ENCODE measurements at regions not wholly inside any gene's neighbourhood (a gene's known extent, or its start where the extent isn't known, plus 50 kb on each side); places are given as distances from the start of the nearest gene placed in this dataset.

GRCh38 chr2:174692256-174692919 is 71.9 kb downstream of the CHRNA1 start:
- H3K27me3 ChIP-seq: no peaks in the 10 kb centered on the region
- DNase-seq: no peak
- H3K36me3 ChIP-seq: no peaks in the 10 kb centered on the region
- no peaks in the 10 kb centered on the region for H3K9me3 ChIP-seq
- H3K27ac ChIP-seq: no peak overlapping the region
- WGBS, 2 donors: 86 to 88% methylated on average over 5 of the region's 5 CpGs
- H3K4me1 ChIP-seq: no peaks in the 10 kb centered on the region
- TF ChIP-seq CTCF (IDR thresholded peaks at IDR 0.05): no peak
- no peak for TF ChIP-seq EP300 (IDR thresholded peaks at IDR 0.05)
- TF ChIP-seq POLR2A (IDR thresholded peaks at IDR 0.05): no peak
- TF ChIP-seq POLR2AphosphoS5 (IDR thresholded peaks at IDR 0.05): no peak
- H3K4me3 ChIP-seq: no peak overlapping the region
- intact Hi-C loops (cut with DNase I): no loop called here

- TF ChIP-seq EP300 (IDR thresholded peaks at IDR 0.05) (no peak), POLR2AphosphoS5 (IDR thresholded peaks at IDR 0.05) (no peak), CTCF (IDR thresholded peaks at IDR 0.05) (no peak), POLR2A (IDR thresholded peaks at IDR 0.05) (no peak)
- 68 to 69% methylated on average over 4 of the region's 4 CpGs for WGBS, 2 donors
- Histone ChIP-seq H3K9me3 (no peaks in the 10 kb centered on the region), H3K27me3 (no peaks in the 10 kb centered on the region), H3K4me1 (no peaks in the 10 kb centered on the region), H3K36me3 (no peaks in the 10 kb centered on the region), H3K4me3 (no peak overlapping the region), H3K27ac (no peak overlapping the region)
- no peak for DNase-seq
- intact Hi-C loops (cut with DNase I): no loop called here
Observed at GRCh38 chr2:174691201-174691779, 73.0 kb downstream of the CHRNA1 start.

GRCh38 chr2:174690026-174690425 is 74.2 kb downstream of the CHRNA1 start:
- Histone ChIP-seq H3K27ac (no peak overlapping the region), H3K4me3 (no peak overlapping the region), H3K4me1 (no peaks in the 10 kb centered on the region), H3K9me3 (no peaks in the 10 kb centered on the region), H3K27me3 (no peaks in the 10 kb centered on the region), H3K36me3 (no peaks in the 10 kb centered on the region)
- no peak for DNase-seq
- intact Hi-C loops (cut with DNase I): no loop called here
- 90 to 93% methylated on average over 3 of the region's 3 CpGs for WGBS, 2 donors
- no peak for TF ChIP-seq EP300 (IDR thresholded peaks at IDR 0.05)
- no peak for TF ChIP-seq POLR2AphosphoS5 (IDR thresholded peaks at IDR 0.05)
- TF ChIP-seq POLR2A (IDR thresholded peaks at IDR 0.05): no peak

GRCh38 chr2:174688079-174688478 is 76.2 kb downstream of the CHRNA1 start:
- no peak for DNase-seq
- Histone ChIP-seq H3K27ac (no peak overlapping the region), H3K36me3 (no peaks in the 10 kb centered on the region), H3K9me3 (no peaks in the 10 kb centered on the region), H3K27me3 (no peaks in the 10 kb centered on the region), H3K4me1 (peaks cover 0 to 8% (median 3%) of the 10 kb centered on the region in 4 donors), H3K4me3 (no peak overlapping the region)
- peak in 2 of 4 experiments; percentile 38 to 55 for TF ChIP-seq CTCF (IDR thresholded peaks at IDR 0.05)
- no peak for TF ChIP-seq POLR2A (IDR thresholded peaks at IDR 0.05)
- TF ChIP-seq EP300 (IDR thresholded peaks at IDR 0.05): no peak
- no peak for TF ChIP-seq POLR2AphosphoS5 (IDR thresholded peaks at IDR 0.05)
- 14 to 22% methylated on average over 2 of the region's 2 CpGs for WGBS, 2 donors
- intact Hi-C loops (cut with DNase I): loop anchor here (2.0 kb wide), 1 partner anchor 225 kb away; no protein-coding TSS in a partner anchor

- 96 to 98% methylated on average over 1 of the region's 1 CpG for WGBS, 2 donors
- TF ChIP-seq EP300 (IDR thresholded peaks at IDR 0.05) (no peak), POLR2A (IDR thresholded peaks at IDR 0.05) (no peak), POLR2AphosphoS5 (IDR thresholded peaks at IDR 0.05) (no peak)
- peaks cover 0 to 11% (median 5%) of the 10 kb centered on the region in 4 donors for H3K4me1 ChIP-seq
- DNase-seq: no peak
- no peaks in the 10 kb centered on the region for H3K36me3 ChIP-seq
- intact Hi-C loops (cut with DNase I): no loop called here
- H3K4me3 ChIP-seq: no peak overlapping the region
- H3K27ac ChIP-seq: no peak overlapping the region
- H3K9me3 ChIP-seq: no peaks in the 10 kb centered on the region
- no peaks in the 10 kb centered on the region for H3K27me3 ChIP-seq
Observed at GRCh38 chr2:174686430-174686829, 77.8 kb downstream of the CHRNA1 start.
